NCI-H1930 (cell line): ENCODE measurements at regions not wholly inside any gene's neighbourhood (a gene's known extent, or its start where the extent isn't known, plus 50 kb on each side); places are given as distances from the start of the nearest gene placed in this dataset.

Experiments
- DNase-seq, 2 experiments: peaks; one replicate each; lab custom pipeline; 2025; lab: John Stamatoyannopoulos, UW

- no peak for DNase-seq
Observed at GRCh38 chr7:98565103-98565502, 52.0 kb upstream of the NPTX2 start.

- DNase-seq, result no peak
Observed at GRCh38 chr7:98562871-98563495, 54.1 kb upstream of the NPTX2 start.

GRCh38 chr7:98562381-98562823, 54.7 kb upstream of the NPTX2 start:
- DNase-seq, result no peak

- no peak for DNase-seq
Observed at GRCh38 chr7:98559958-98560357, 57.1 kb upstream of the NPTX2 start.

GRCh38 chr7:98559219-98559618, 57.9 kb upstream of the NPTX2 start:
- no peak for DNase-seq

- DNase-seq, result no peak
Observed at GRCh38 chr7:98557538-98558031, 59.5 kb upstream of the NPTX2 start.

DNA sequence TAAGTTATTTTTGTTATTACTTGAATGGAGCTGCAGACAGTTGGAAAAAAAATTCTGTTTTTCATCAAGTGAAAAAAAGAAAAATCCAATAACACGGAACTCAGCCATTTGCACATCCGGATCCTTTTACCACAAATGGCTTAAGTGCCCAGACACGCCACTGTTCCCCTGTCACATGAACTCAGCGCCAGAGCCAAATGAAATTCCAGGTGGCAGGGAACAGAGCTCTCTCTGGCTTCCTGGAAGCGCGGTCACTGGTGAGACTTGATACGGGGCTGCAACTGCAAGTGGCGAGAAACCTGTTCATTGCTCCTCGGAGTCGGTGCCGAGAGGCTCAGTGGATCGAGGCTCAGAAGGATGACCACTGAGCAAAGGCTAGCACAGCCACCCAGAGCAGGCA, 60.8 kb upstream of the NPTX2 start:
- DNase-seq, result no peak

GRCh38 chr7:98555403-98555802, 61.7 kb upstream of the NPTX2 start:
- DNase-seq, result no peak

DNA sequence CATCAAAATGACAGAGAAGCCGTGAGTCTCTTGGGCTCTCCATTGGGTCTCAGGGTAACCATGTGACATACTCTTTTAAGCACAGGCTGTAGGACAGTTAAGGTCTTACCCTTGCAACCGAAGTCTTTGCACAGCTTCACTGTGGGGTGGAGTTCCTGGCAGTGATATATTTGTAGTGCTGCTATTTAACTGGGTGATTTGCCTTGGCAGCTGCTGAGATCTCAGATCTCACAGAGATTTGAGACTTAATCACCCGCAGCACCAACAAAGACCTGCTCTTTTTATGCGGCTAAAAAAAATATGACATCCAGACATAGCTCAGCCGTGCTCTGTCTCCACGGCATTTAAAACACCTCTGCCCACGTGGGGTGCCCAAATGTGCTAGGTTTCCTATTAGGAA, 63.4 kb upstream of the NPTX2 start:
- no peak for DNase-seq

- DNase-seq, result no peak
Observed at GRCh38 chr7:98551611-98552273, 65.3 kb upstream of the NPTX2 start.

GRCh38 chr7:98548971-98549370, 68.1 kb upstream of the NPTX2 start:
- DNase-seq, result no peak

DNA sequence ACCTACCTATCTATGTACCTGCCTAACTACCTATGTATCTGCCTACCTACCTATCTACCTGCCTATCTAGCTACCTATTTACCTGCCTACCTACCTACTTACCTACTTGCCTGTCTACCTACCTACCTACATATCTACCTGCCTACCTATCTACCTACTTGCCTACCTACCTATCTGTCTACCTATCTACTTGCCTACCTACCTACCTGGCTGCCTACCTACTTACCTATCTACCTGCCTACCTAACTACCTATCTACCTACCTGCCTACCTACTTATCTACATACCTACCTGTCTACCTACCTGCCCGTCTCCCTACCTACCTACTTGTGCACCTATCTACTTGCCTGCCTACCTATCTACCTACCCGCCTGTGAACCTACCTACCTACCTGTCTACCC, 68.7 kb upstream of the NPTX2 start:
- DNase-seq, result no peak

DNA sequence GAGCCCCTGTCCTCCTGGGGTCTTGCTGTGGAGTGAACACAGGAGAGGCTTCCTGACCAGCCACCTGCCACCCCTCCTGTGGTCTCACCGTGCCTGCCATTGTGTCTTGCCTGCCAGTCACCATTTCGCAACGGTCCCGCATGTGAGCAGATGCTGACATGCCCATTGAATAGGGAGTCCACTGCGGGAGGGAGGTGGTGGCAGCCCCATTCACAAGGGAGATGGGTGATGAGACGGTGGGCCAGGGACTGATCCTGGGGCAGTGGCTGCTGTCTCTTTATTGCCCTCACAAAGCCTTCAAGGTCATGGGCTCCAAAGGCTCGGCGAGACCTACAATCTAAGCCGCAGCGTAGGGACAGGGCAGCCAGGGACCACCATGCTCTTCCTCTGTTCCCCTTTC, 76.0 kb upstream of the NPTX2 start:
- DNase-seq, result no peak

DNA sequence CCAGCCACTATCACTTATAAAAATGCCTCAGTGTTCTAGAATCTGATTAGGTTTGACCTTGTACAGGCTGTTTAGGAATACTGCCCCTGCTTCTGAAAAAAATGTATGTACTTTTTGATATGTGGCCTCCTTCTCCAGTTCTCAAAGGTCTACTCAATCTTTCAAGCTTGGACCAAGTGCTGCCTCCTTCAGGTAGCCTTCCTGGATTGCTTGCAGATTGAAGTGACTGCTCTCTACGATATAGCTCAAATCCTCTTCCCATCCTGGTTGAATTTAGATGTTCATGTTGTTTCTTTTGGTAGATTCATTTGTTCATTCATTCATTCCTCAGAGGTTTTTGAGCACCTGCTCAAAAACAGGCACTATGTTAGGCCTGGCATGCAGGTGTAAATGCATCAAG, 77.2 kb upstream of the NPTX2 start:
- no peak for DNase-seq

DNA sequence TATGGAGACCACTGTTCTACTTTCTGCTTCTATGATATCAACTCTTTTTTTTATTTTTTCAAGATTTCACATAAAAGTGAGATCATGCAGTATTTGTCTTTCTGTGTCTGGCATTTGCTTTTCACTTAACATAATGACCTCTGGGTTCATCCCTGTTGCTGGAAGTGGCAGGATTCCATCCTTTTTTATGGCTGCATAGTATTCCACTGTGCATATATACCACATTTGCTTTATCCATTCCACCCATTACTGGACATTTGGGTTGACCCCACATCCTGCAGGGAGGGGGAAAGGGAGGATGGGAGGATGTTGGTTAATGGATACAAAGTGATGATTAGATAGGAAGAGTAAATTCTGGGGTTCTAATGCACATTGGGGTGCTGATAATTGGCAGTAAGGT, 80.3 kb upstream of the NPTX2 start:
- DNase-seq, result no peak

DNA sequence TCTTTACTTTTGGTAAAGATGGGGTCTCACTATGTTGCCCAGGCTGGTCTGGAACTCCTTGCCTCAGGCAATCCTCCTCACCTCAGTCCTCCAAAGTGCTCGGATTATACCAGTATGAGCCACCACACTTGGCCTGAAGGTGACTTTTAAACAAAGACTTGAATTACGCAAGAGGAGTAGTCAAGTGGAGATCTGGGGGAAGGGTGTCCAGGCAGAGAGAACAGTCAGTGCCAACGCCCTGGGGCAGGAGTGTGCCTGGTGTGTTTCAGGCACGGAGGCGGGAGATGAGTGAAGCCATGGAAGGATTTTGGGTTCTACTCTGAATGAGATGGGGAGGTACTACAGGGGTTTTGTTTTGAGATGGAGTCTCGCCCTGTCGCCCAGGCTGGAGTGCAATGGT, 82.6 kb upstream of the NPTX2 start:
- no peak for DNase-seq

GRCh38 chr7:98531717-98532116, 85.4 kb upstream of the NPTX2 start:
- no peak for DNase-seq

GRCh38 chr7:98528079-98528478, 89.0 kb upstream of the NPTX2 start:
- no peak for DNase-seq

GRCh38 chr7:98526059-98526458, 91.0 kb upstream of the NPTX2 start:
- no peak for DNase-seq

DNA sequence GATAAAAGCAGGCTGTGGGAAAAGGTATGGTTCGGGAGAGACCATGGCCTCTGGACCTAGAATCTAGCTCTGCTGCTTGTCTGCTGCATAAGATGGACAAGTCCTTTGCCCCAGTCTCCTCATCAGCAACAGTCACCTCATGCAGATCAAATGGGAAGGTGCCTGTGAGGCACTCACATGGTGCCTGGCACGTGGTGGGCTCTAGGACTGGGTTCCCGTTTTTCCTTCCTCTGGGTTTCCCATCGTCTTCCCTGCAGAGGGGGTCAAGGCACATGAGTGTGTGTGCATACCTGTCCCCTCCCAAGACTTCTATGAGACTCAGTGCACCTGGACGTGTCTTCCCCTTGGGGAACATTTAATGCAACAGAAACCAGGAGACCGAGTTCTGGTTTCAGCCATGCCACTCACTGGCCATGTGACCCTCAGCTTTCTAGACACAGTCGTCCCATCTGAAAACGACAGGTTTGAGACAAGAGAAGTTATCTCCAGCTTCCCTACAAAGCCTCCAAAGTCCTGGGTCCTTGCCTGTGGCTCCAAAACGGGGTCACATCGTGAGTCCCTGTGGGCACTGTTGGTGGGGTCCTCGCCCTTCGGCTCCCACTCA, 95.9 kb upstream of the NPTX2 start:
- DNase-seq, result no peak

GRCh38 chr7:98520356-98520951, 96.6 kb upstream of the NPTX2 start:
- no peak for DNase-seq

DNA sequence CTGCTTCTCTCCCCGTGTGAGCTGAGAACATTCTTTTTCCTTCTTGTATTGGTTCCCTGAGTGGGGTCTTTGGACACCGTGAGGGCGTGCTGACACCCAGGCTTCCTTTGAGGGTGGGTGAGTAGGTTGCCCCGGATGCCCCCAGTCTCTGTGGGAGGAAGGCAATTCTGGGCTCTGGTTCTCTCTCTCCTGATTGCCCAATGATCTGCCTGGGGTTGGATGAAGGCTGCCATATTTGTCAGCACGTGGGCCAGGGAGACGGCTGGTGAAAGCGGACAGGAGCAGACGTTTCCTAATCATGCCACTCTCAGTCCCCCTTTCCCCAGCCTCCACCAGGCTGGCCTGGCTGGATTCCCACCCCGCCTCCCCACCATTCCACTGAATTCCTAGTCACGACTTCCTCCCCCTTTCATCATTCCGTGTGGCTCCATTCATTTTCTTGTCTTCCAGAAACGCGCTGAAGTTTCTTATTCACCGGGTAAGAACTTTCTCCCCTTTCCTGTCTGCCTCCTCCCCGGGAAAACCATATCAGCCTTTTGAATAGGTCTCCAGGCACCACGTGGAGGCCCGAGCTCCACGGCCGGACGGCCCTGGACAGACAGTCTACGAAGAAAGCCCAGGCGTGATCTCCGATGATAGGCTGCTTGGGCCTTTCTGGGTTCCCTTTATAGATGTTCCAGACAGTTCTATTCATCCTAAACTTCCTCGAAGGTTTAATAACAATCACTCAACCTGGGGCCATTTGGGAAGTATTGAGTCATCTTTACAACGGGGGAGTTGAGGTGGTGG, 98.7 kb upstream of the NPTX2 start:
- no peak for DNase-seq
